ENCODE measurements at regions not wholly inside any gene's neighbourhood (a gene's known extent, or its start where the extent isn't known, plus 50 kb on each side); places are given as distances from the start of the nearest gene placed in this dataset.
A peak's percentile ranks its signal among the peaks of the same experiment; 100 is the strongest.

DNA sequence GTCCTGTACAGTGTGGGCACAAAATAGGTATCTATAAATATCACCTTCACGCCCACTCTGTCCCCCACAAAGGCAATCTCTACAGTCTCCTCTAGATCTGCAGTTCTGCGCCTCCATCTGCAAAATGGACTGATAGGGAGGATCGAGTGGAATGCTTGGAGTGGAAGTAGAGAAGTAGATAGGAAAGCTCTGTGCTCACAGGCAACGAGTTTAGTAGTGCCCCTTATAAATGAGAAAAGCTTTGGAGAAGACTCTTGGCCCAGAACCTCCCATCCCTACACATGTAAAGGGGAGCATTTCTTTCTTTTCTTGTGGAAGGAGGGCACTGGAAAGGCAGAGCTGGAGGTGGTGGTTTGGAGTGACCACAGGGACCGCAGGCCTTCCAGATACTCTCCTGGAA is 88.5 kb downstream of the ZNF621 start:
- no peak for DNase-seq (ENCODE audit: low spot score)
- no peak overlapping the region for H3K4me2 ChIP-seq

DNA sequence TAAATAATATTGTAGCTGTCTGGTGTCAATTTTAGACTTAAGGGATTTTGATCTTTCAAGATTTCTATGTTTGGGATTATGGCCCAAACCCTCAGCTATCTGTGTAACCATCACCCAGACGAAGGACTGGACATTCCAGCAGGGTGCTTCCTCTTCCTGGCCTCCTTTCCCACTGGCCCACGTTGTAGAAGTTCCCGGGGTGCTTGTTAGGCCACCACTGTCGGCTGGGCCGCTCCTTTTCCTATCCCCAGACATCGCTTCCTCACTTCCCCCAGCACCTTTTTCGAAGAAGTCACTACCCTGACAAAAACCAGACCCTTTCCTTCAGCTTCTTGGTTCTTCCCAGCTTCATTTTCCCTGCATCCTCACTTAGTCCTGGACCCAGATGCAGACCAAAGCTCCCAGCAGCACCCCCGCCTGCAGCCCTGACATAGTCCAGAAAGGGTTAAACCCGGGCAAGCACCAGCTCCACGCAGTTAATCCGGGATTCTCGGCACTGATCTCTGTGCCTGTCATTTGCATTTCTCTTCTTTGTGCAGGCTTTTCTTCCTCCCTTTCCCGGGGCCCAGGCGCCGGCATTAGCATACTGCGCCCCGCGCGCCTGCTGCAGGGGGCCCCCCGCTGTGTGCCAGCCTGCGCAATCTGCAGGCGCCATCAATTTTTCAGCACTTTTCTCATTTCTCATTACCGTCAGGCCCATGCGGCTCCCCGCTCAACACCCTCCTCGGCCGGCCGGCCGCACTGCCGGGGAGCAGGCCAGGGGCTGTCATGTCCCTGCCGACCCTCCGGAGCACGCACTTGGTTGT is 90.6 kb downstream of the ZNF621 start:
- DNase-seq (ENCODE audit: low spot score): peak; percentile 22
- H3K4me2 ChIP-seq: peak overlapping the region; percentile 83

More for the DNA sequence above, 88.5 kb downstream of the ZNF621 start:
- 93% methylated on average over 5 of the region's 5 CpGs for WGBS (ENCODE audit: low lambda C conversion rate, missing lambda C conversion rate)
- no peak overlapping the region for H2AFZ ChIP-seq
- peaks cover 9% of the 10 kb centered on the region for H3K4me1 ChIP-seq (ENCODE audit: insufficient read depth)
- no peak overlapping the region for H3K4me3 ChIP-seq
- no peaks in the 10 kb centered on the region for H3K79me2 ChIP-seq
- no peak for TF ChIP-seq EZH2 (IDR thresholded peaks at IDR 0.05; ENCODE audit: borderline replicate concordance)
- H3K9me2 ChIP-seq (replicated peaks; ENCODE audit: insufficient read depth): no peaks in the 10 kb centered on the region
- H3K9me3 ChIP-seq (ENCODE audit: low read depth): no peaks in the 10 kb centered on the region
- H4K20me1 ChIP-seq (ENCODE audit: insufficient read depth, poor library complexity, severe bottlenecking): no peaks in the 10 kb centered on the region
- H3K27me3 ChIP-seq: peaks cover 13% of the 10 kb centered on the region
- H3K36me3 ChIP-seq (replicated peaks; ENCODE audit: insufficient read depth, low read depth): no peaks in the 10 kb centered on the region
- no peak overlapping the region for H3K27ac ChIP-seq

DNA sequence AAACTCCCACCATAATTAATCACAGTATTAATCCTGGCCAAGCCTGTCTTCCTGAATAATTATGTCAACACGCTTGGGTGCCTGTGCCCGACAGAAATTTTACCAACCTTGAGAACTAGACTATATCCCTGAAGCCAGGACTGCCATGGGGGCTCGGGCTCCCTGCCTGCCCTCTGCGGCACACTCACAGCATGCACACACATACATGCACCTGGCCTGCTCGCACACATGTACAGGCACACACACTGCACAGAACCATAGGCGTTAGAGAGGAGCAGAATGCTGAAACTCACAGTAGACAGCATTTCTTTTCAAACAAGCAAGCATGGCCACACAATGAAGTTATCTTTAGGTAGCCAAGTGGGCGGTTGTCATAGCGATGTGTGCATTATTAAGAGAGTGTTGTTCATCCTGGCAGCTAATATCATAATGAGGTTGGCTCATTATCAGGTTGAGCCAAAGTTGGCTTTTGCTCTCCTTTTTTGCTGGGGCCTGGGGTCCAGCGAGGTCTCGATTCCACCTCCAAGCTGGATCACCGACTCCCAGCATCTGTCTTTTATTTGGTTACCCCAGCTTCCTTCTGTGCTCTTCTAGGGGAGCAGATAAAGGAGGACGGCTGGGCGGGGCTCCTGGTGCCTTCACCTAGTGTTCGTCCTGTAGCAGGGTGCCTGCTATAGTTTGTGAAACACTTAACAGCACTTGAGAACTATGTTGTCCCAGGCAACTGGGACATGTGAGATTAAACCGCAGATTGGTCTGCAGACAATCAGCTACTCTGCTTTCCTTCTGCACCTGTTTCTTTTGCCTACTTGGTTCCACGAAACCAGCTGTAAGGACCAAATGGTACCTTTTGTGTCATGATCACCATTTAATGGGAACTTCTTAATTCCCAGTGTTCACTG is 91.4 kb downstream of the ZNF621 start:
- Histone ChIP-seq H2AFZ (peak overlapping the region; percentile 61), H3K36me3 (replicated peaks; ENCODE audit: insufficient read depth, low read depth) (no peaks in the 10 kb centered on the region), H3K9me2 (replicated peaks; ENCODE audit: insufficient read depth) (no peaks in the 10 kb centered on the region), H3K4me2 (peak overlapping the region; percentile 83), H3K4me1 (ENCODE audit: insufficient read depth) (peaks cover 9% of the 10 kb centered on the region), H3K4me3 (no peak overlapping the region), H3K27ac (no peak overlapping the region), H3K79me2 (no peaks in the 10 kb centered on the region), H4K20me1 (ENCODE audit: insufficient read depth, poor library complexity, severe bottlenecking) (no peaks in the 10 kb centered on the region), H3K9me3 (ENCODE audit: low read depth) (no peaks in the 10 kb centered on the region), H3K27me3 (peaks cover 13% of the 10 kb centered on the region)
- TF ChIP-seq EZH2phosphoT487 (IDR thresholded peaks at IDR 0.05; ENCODE audit: low read depth, severe bottlenecking, unreplicated experiment): no peak
- TF ChIP-seq EZH2 (IDR thresholded peaks at IDR 0.05; ENCODE audit: borderline replicate concordance): peak; percentile 13
- DNase-seq (ENCODE audit: low spot score): no peak
- 66% methylated on average over 16 of the region's 16 CpGs for WGBS (ENCODE audit: low lambda C conversion rate, missing lambda C conversion rate)

More for the DNA sequence above, 90.6 kb downstream of the ZNF621 start:
- no peak overlapping the region for H3K4me3 ChIP-seq
- peak overlapping the region; percentile 61 for H2AFZ ChIP-seq
- no peaks in the 10 kb centered on the region for H3K9me3 ChIP-seq (ENCODE audit: low read depth)
- peaks cover 9% of the 10 kb centered on the region for H3K4me1 ChIP-seq (ENCODE audit: insufficient read depth)
- no peaks in the 10 kb centered on the region for H3K36me3 ChIP-seq (replicated peaks; ENCODE audit: insufficient read depth, low read depth)
- WGBS (ENCODE audit: low lambda C conversion rate, missing lambda C conversion rate): 14% methylated on average over 33 of the region's 33 CpGs
- TF ChIP-seq, protein P1, sequence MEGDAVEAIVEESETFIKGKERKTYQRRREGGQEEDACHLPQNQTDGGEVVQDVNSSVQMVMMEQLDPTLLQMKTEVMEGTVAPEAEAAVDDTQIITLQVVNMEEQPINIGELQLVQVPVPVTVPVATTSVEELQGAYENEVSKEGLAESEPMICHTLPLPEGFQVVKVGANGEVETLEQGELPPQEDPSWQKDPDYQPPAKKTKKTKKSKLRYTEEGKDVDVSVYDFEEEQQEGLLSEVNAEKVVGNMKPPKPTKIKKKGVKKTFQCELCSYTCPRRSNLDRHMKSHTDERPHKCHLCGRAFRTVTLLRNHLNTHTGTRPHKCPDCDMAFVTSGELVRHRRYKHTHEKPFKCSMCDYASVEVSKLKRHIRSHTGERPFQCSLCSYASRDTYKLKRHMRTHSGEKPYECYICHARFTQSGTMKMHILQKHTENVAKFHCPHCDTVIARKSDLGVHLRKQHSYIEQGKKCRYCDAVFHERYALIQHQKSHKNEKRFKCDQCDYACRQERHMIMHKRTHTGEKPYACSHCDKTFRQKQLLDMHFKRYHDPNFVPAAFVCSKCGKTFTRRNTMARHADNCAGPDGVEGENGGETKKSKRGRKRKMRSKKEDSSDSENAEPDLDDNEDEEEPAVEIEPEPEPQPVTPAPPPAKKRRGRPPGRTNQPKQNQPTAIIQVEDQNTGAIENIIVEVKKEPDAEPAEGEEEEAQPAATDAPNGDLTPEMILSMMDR (IDR thresholded peaks at IDR 0.05; ENCODE audit: poor library complexity): no peak
- no peak for TF ChIP-seq EZH2 (IDR thresholded peaks at IDR 0.05; ENCODE audit: borderline replicate concordance)
- no peak for TF ChIP-seq EZH2phosphoT487 (IDR thresholded peaks at IDR 0.05; ENCODE audit: low read depth, severe bottlenecking, unreplicated experiment)
- peaks cover 13% of the 10 kb centered on the region for H3K27me3 ChIP-seq
- no peaks in the 10 kb centered on the region for H3K79me2 ChIP-seq
- no peak overlapping the region for H3K27ac ChIP-seq
- no peaks in the 10 kb centered on the region for H4K20me1 ChIP-seq (ENCODE audit: insufficient read depth, poor library complexity, severe bottlenecking)
- H3K9me2 ChIP-seq (replicated peaks; ENCODE audit: insufficient read depth): no peaks in the 10 kb centered on the region

DNA sequence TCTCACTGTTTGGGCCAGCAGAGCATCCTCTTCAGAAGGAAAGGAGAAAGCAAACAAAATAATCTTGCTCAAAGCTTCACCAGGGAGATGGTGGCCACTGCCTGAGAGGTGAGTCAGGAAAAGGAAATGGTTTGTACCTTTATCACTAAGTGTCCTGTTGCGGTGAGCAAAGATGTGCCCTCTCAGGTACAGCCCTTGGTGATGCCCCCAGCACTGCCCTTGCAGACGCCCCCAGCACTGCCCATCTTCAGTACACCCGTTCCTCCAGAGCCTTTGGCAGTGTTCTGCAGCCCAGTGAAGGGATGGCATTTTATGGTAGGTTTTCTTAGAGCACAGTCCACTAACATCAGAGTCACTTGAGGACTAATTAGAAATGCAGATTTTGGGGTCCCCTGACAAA is 92.3 kb downstream of the ZNF621 start:
- H3K4me1 ChIP-seq (ENCODE audit: insufficient read depth): peaks cover 9% of the 10 kb centered on the region
- H3K9me2 ChIP-seq (replicated peaks; ENCODE audit: insufficient read depth): no peaks in the 10 kb centered on the region
- WGBS (ENCODE audit: low lambda C conversion rate, missing lambda C conversion rate): 83% methylated on average over 3 of the region's 3 CpGs
- no peak overlapping the region for H3K4me2 ChIP-seq
- no peak overlapping the region for H3K27ac ChIP-seq
- no peak for DNase-seq (ENCODE audit: low spot score)
- no peak overlapping the region for H2AFZ ChIP-seq
- H3K79me2 ChIP-seq: no peaks in the 10 kb centered on the region
- H3K9me3 ChIP-seq (ENCODE audit: low read depth): no peaks in the 10 kb centered on the region
- H3K36me3 ChIP-seq (replicated peaks; ENCODE audit: insufficient read depth, low read depth): no peaks in the 10 kb centered on the region
- H3K4me3 ChIP-seq: no peak overlapping the region
- peaks cover 13% of the 10 kb centered on the region for H3K27me3 ChIP-seq
- TF ChIP-seq, protein P1 (IDR thresholded peaks at IDR 0.05; ENCODE audit: poor library complexity): no peak
- TF ChIP-seq EZH2 (IDR thresholded peaks at IDR 0.05; ENCODE audit: borderline replicate concordance): no peak
- TF ChIP-seq EZH2phosphoT487 (IDR thresholded peaks at IDR 0.05; ENCODE audit: low read depth, severe bottlenecking, unreplicated experiment): no peak
- no peaks in the 10 kb centered on the region for H4K20me1 ChIP-seq (ENCODE audit: insufficient read depth, poor library complexity, severe bottlenecking)

All from hepatocyte (in vitro differentiated cells).